ENCODE measurements at regions not wholly inside any gene's neighbourhood (a gene's known extent, or its start where the extent isn't known, plus 50 kb on each side); places are given as distances from the start of the nearest gene placed in this dataset.

- no peak for TF ChIP-seq CTCF (IDR thresholded peaks at IDR 0.05; ENCODE audit: insufficient read depth, low read depth, low read length, missing control alignments)
Observed at GRCh38 chr2:5442736-5443135, 249.4 kb upstream of the SOX11 start.

GRCh38 chr2:5444168-5444567, 248.0 kb upstream of the SOX11 start:
- no peak overlapping the region for H3K4me3 ChIP-seq (ENCODE audit: low read length)
- TF ChIP-seq CTCF (IDR thresholded peaks at IDR 0.05; ENCODE audit: insufficient read depth, low read depth, low read length, missing control alignments), result no peak
- no peak for DNase-seq (ENCODE audit: low read depth)

More at GRCh38 chr2:5442736-5443135, 249.4 kb upstream of the SOX11 start:
- peak; percentile 11 for DNase-seq (ENCODE audit: low read depth)
- no peak overlapping the region for H3K4me3 ChIP-seq (ENCODE audit: low read length)

- H3K4me3 ChIP-seq (ENCODE audit: low read length), result no peak overlapping the region
- no peak for DNase-seq (ENCODE audit: low read depth)
- TF ChIP-seq CTCF (IDR thresholded peaks at IDR 0.05; ENCODE audit: insufficient read depth, low read depth, low read length, missing control alignments), result no peak
Observed at GRCh38 chr2:5444854-5445253, 247.3 kb upstream of the SOX11 start.

GRCh38 chr2:5449867-5450266, 242.3 kb upstream of the SOX11 start:
- no peak for TF ChIP-seq CTCF (IDR thresholded peaks at IDR 0.05; ENCODE audit: insufficient read depth, low read depth, low read length, missing control alignments)
- DNase-seq (ENCODE audit: low read depth), result no peak
- no peak overlapping the region for H3K4me3 ChIP-seq (ENCODE audit: low read length)

- peak; percentile 4 for DNase-seq (ENCODE audit: low read depth)
- H3K4me3 ChIP-seq (ENCODE audit: low read length), result no peak overlapping the region
- no peak for TF ChIP-seq CTCF (IDR thresholded peaks at IDR 0.05; ENCODE audit: insufficient read depth, low read depth, low read length, missing control alignments)
Observed at GRCh38 chr2:5453220-5454050, 238.7 kb upstream of the SOX11 start.

GRCh38 chr2:5454051-5454390, 238.2 kb upstream of the SOX11 start:
- TF ChIP-seq CTCF (IDR thresholded peaks at IDR 0.05; ENCODE audit: insufficient read depth, low read depth, low read length, missing control alignments), result no peak
- no peak for DNase-seq (ENCODE audit: low read depth)
- H3K4me3 ChIP-seq (ENCODE audit: low read length), result no peak overlapping the region

- no peak for DNase-seq (ENCODE audit: low read depth)
- TF ChIP-seq CTCF (IDR thresholded peaks at IDR 0.05; ENCODE audit: insufficient read depth, low read depth, low read length, missing control alignments), result no peak
- no peak overlapping the region for H3K4me3 ChIP-seq (ENCODE audit: low read length)
Observed at GRCh38 chr2:5459041-5459440, 233.1 kb upstream of the SOX11 start.

All from epithelial cell of esophagus (primary cell).